Endothelial cell (in vitro differentiated cells): ENCODE measurements at regions not wholly inside any gene's neighbourhood (a gene's known extent, or its start where the extent isn't known, plus 50 kb on each side); places are given as distances from the start of the nearest gene placed in this dataset.

Experiments
- DNase-seq: peaks from one replicate; pipeline ENCODE4 v3.0.0; 2021; ENCODE audit warnings: low spot score
- H3K27ac Mint-ChIP-seq: one replicate; pipeline ENCODE4 v1.8.0; 2021; ENCODE audit warnings: mixed read lengths, inconsistent platforms; ENCODE audit not compliant: unreplicated experiment
- H3K27me3 Mint-ChIP-seq: one replicate; pipeline ENCODE4 v1.8.0; 2021; ENCODE audit warnings: mild to moderate bottlenecking, moderate library complexity, mixed read lengths, inconsistent platforms; ENCODE audit not compliant: unreplicated experiment
- H3K36me3 Mint-ChIP-seq: one replicate; pipeline ENCODE4 v1.8.0; 2021; ENCODE audit warnings: mild to moderate bottlenecking, low read depth, mixed read lengths, inconsistent platforms; ENCODE audit not compliant: unreplicated experiment
- H3K4me1 Mint-ChIP-seq: one replicate; pipeline ENCODE4 v1.8.0; 2021; ENCODE audit warnings: mild to moderate bottlenecking, mixed read lengths, inconsistent platforms; ENCODE audit not compliant: unreplicated experiment
- H3K4me3 Mint-ChIP-seq: one replicate; pipeline ENCODE4 v1.8.0; 2021; ENCODE audit warnings: mild to moderate bottlenecking, mixed read lengths, inconsistent platforms; ENCODE audit not compliant: unreplicated experiment
- H3K9me3 Mint-ChIP-seq: one replicate; pipeline ENCODE4 v1.8.0; 2021; ENCODE audit warnings: mixed read lengths, inconsistent platforms; ENCODE audit not compliant: unreplicated experiment
- CTCF ChIP-seq: fragments of 200-600 bp; sonication (generic); IDR thresholded peaks from one replicate; pipeline ENCODE4 v1.5.0; 2021; ENCODE audit warnings: antibody characterized with exemption; ENCODE audit not compliant: unreplicated experiment

GRCh38 chr3:104734627-104735026 lies 632.1 kb upstream of the ALCAM start:
- no peak for DNase-seq
- no peak for TF ChIP-seq CTCF

GRCh38 chr3:104735691-104736090 lies 631.0 kb upstream of the ALCAM start:
- no peaks in the 10 kb centered on the region for H3K9me3 Mint-ChIP-seq
- H3K27ac Mint-ChIP-seq: no peak overlapping the region
- TF ChIP-seq CTCF: no peak
- H3K4me1 Mint-ChIP-seq: no peaks in the 10 kb centered on the region
- H3K27me3 Mint-ChIP-seq: no peaks in the 10 kb centered on the region
- no peak overlapping the region for H3K4me3 Mint-ChIP-seq
- no peak for DNase-seq
- no peaks in the 10 kb centered on the region for H3K36me3 Mint-ChIP-seq

More at GRCh38 chr3:104734627-104735026, 632.1 kb upstream of the ALCAM start:
- no peaks in the 10 kb centered on the region for H3K36me3 Mint-ChIP-seq
- no peaks in the 10 kb centered on the region for H3K4me1 Mint-ChIP-seq
- H3K27me3 Mint-ChIP-seq: peaks cover 2% of the 10 kb centered on the region
- no peaks in the 10 kb centered on the region for H3K9me3 Mint-ChIP-seq
- no peak overlapping the region for H3K27ac Mint-ChIP-seq
- no peak overlapping the region for H3K4me3 Mint-ChIP-seq

- Mint-ChIP-seq H3K36me3 (no peaks in the 10 kb centered on the region), H3K27me3 (no peaks in the 10 kb centered on the region), H3K4me1 (no peaks in the 10 kb centered on the region), H3K27ac (no peak overlapping the region), H3K4me3 (no peak overlapping the region), H3K9me3 (no peaks in the 10 kb centered on the region)
- no peak for DNase-seq
- TF ChIP-seq CTCF: no peak
Observed at GRCh38 chr3:104738271-104738670, 628.4 kb upstream of the ALCAM start.

- no peak for TF ChIP-seq CTCF
- no peak overlapping the region for H3K4me3 Mint-ChIP-seq
- no peaks in the 10 kb centered on the region for H3K27me3 Mint-ChIP-seq
- no peaks in the 10 kb centered on the region for H3K36me3 Mint-ChIP-seq
- no peaks in the 10 kb centered on the region for H3K4me1 Mint-ChIP-seq
- DNase-seq: no peak
- H3K9me3 Mint-ChIP-seq: no peaks in the 10 kb centered on the region
- no peak overlapping the region for H3K27ac Mint-ChIP-seq
Observed at GRCh38 chr3:104740874-104741379, 625.8 kb upstream of the ALCAM start.

GRCh38 chr3:104742044-104742443 lies 624.7 kb upstream of the ALCAM start:
- no peaks in the 10 kb centered on the region for H3K27me3 Mint-ChIP-seq
- H3K9me3 Mint-ChIP-seq: no peaks in the 10 kb centered on the region
- H3K4me3 Mint-ChIP-seq: no peak overlapping the region
- no peaks in the 10 kb centered on the region for H3K36me3 Mint-ChIP-seq
- no peak for TF ChIP-seq CTCF
- DNase-seq: no peak
- no peaks in the 10 kb centered on the region for H3K4me1 Mint-ChIP-seq
- no peak overlapping the region for H3K27ac Mint-ChIP-seq
